Neural cell (in vitro differentiated cells): ENCODE measurements at regions not wholly inside any gene's neighbourhood (a gene's known extent, or its start where the extent isn't known, plus 50 kb on each side); places are given as distances from the start of the nearest gene placed in this dataset.

Experiments
- H2AFZ ChIP-seq: fragments of 200-600, 300-800 bp; sonication (generic), shearing (Covaris generic); 2 replicates; pipeline ENCODE4 v1.6.0; 2014; ENCODE audit warnings: low read depth, mild to moderate bottlenecking, antibody characterized with exemption, low read length, moderate library complexity
- H3F3A ChIP-seq: fragments of 200-600 bp; shearing (Covaris generic); 2 replicates; pipeline ENCODE4 v1.6.1; 2016; ENCODE audit warnings: mild to moderate bottlenecking, moderate library complexity, mixed read lengths, antibody characterized with exemption, low read length; ENCODE audit not compliant: insufficient read depth, poor library complexity, severe bottlenecking
- H3K27ac ChIP-seq: fragments of 200-600, 300-800 bp; sonication (generic), shearing (Covaris generic); 2 replicates; pipeline ENCODE4 v1.5.1; 2014; ENCODE audit warnings: mild to moderate bottlenecking, low read length, moderate library complexity
- H3K27me3 ChIP-seq: fragments of 300-800, 200-600 bp; sonication (generic), shearing (Covaris generic); 2 replicates; pipeline ENCODE4 v1.6.0; 2014; ENCODE audit warnings: mild to moderate bottlenecking, low read depth, low read length, moderate library complexity; ENCODE audit not compliant: insufficient read depth
- H3K36me3 ChIP-seq: fragments of 300-800, 200-600 bp; sonication (generic), shearing (Covaris generic); 2 replicates; pipeline ENCODE4 v1.5.1; 2014; ENCODE audit warnings: mild to moderate bottlenecking, antibody characterized with exemption, low read length, moderate library complexity; ENCODE audit not compliant: insufficient read depth
- H3K4me2 ChIP-seq: fragments of 300-800, 200-600 bp; sonication (generic), shearing (Covaris generic); 2 replicates; pipeline ENCODE4 v1.6.0; 2014; ENCODE audit warnings: mild to moderate bottlenecking, low read length
- H3K4me3 ChIP-seq: fragments of 300-800, 200-600 bp; sonication (generic), shearing (Covaris generic); 2 replicates; pipeline ENCODE4 v1.5.1; 2014; ENCODE audit warnings: mild to moderate bottlenecking, low read length, moderate library complexity
- H3K79me2 ChIP-seq: fragments of 200-600 bp; shearing (Covaris generic); replicated peaks from 2 replicates; pipeline ENCODE4 v1.6.0; 2014; ENCODE audit warnings: mild to moderate bottlenecking, low read length, moderate library complexity; ENCODE audit not compliant: insufficient read depth
- H3K9ac ChIP-seq: fragments of 300-800, 200-600 bp; sonication (generic), shearing (Covaris generic); 2 replicates; pipeline ENCODE4 v1.6.1; 2016; ENCODE audit warnings: mild to moderate bottlenecking, low read length, mixed read lengths
- H3K9me2 ChIP-seq: fragments of 200-600 bp; shearing (Covaris generic); 2 replicates; pipeline ENCODE4 v1.6.1; 2016; ENCODE audit warnings: mild to moderate bottlenecking, low read length, mixed read lengths; ENCODE audit not compliant: insufficient read depth
- H3K9me3 ChIP-seq: fragments of 200-600, 300-800 bp; sonication (generic), shearing (Covaris generic); 2 replicates; pipeline ENCODE4 v1.6.1; 2016; ENCODE audit warnings: mild to moderate bottlenecking, mixed run types, low read length, moderate library complexity, mixed read lengths
- H4K20me1 ChIP-seq: fragments of 200-600 bp; shearing (Covaris generic); 2 replicates; pipeline ENCODE4 v1.6.1; 2016; ENCODE audit warnings: mild to moderate bottlenecking, mixed run types; ENCODE audit not compliant: insufficient read depth
- CTCF ChIP-seq: fragments of 450-650 bp; IDR thresholded peaks from 2 replicates; pipeline ENCODE4 v1.5.1; 2014; ENCODE audit warnings: antibody characterized with exemption, mild to moderate bottlenecking, moderate library complexity; ENCODE audit not compliant: poor library complexity, severe bottlenecking
- EP300 ChIP-seq: fragments of 450-650 bp; conservative IDR thresholded peaks from 2 replicates; pipeline ENCODE4 v1.6.1; 2014; ENCODE audit warnings: antibody characterized with exemption, mild to moderate bottlenecking, moderate library complexity; ENCODE audit not compliant: poor library complexity, severe bottlenecking
- EZH2 ChIP-seq: fragments of 200-600, 300-800 bp; shearing (Covaris generic), sonication (generic); IDR thresholded peaks from 2 replicates; pipeline ENCODE4 v1.6.1; 2014; ENCODE audit warnings: antibody characterized with exemption, low read length, borderline replicate concordance, mild to moderate bottlenecking; ENCODE audit not compliant: insufficient read depth, poor library complexity, severe bottlenecking
- MXI1 ChIP-seq: fragments of 450-650 bp; conservative IDR thresholded peaks from 2 replicates; pipeline ENCODE4 v1.6.1; 2014; ENCODE audit warnings: antibody characterized with exemption, mild to moderate bottlenecking; ENCODE audit not compliant: poor library complexity, severe bottlenecking
- POLR2AphosphoS5 ChIP-seq: IDR thresholded peaks from 2 replicates; pipeline ENCODE4 v1.6.1; 2012
- RAD21 ChIP-seq: fragments of 450-650 bp; conservative IDR thresholded peaks from 2 replicates; pipeline ENCODE4 v1.6.1; 2014; ENCODE audit warnings: antibody characterized with exemption, mild to moderate bottlenecking, moderate library complexity
- SMC3 ChIP-seq: fragments of 450-650 bp; conservative IDR thresholded peaks from 2 replicates; pipeline ENCODE4 v1.6.1; 2014; ENCODE audit warnings: antibody characterized with exemption, mild to moderate bottlenecking, moderate library complexity; ENCODE audit not compliant: poor library complexity
- TAF1 ChIP-seq: IDR thresholded peaks from 2 replicates; pipeline ENCODE4 v1.6.1; 2012; ENCODE audit warnings: low read depth
- TF ChIP-seq, protein P1 (sequence below): IDR thresholded peaks from 2 replicates; pipeline ENCODE4 v1.6.1; 2012; ENCODE audit warnings: borderline replicate concordance

DNA sequence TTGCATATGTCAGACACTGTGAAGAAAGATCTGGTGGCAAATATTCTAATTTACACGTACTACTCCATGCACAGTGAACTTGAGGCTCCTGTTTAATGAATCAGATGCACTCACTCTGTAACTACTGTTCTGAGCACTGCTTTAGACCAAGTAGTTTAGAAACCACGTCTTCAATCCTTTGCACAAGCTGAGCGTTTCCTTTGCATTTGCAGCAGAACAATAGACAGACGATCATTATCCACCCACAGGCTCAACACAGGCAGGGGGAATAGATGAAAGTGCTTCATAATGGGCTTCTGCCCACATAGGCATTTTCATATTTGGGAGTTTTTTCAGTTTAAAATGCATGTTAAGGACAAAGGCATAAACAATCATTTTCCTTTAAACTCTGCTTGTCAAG, 423.3 kb upstream of the ADAMTS16 start:
- Histone ChIP-seq H3K9me3 (no peaks in the 10 kb centered on the region), H4K20me1 (no peaks in the 10 kb centered on the region), H3K9ac (no peak overlapping the region), H2AFZ (no peak overlapping the region), H3K79me2 (no peaks in the 10 kb centered on the region), H3K4me2 (peak overlapping the region; percentile 4), H3K9me2 (no peaks in the 10 kb centered on the region), H3K27me3 (no peaks in the 10 kb centered on the region), H3K27ac (no peak overlapping the region), H3K4me3 (no peak overlapping the region), H3K36me3 (no peaks in the 10 kb centered on the region), H3F3A (no peaks in the 10 kb centered on the region)
- TF ChIP-seq RAD21 (no peak), EZH2 (no peak), POLR2AphosphoS5 (no peak), TAF1 (no peak), EP300 (no peak), MXI1 (no peak), SMC3 (no peak), CTCF (no peak)
- TF ChIP-seq, protein P1, sequence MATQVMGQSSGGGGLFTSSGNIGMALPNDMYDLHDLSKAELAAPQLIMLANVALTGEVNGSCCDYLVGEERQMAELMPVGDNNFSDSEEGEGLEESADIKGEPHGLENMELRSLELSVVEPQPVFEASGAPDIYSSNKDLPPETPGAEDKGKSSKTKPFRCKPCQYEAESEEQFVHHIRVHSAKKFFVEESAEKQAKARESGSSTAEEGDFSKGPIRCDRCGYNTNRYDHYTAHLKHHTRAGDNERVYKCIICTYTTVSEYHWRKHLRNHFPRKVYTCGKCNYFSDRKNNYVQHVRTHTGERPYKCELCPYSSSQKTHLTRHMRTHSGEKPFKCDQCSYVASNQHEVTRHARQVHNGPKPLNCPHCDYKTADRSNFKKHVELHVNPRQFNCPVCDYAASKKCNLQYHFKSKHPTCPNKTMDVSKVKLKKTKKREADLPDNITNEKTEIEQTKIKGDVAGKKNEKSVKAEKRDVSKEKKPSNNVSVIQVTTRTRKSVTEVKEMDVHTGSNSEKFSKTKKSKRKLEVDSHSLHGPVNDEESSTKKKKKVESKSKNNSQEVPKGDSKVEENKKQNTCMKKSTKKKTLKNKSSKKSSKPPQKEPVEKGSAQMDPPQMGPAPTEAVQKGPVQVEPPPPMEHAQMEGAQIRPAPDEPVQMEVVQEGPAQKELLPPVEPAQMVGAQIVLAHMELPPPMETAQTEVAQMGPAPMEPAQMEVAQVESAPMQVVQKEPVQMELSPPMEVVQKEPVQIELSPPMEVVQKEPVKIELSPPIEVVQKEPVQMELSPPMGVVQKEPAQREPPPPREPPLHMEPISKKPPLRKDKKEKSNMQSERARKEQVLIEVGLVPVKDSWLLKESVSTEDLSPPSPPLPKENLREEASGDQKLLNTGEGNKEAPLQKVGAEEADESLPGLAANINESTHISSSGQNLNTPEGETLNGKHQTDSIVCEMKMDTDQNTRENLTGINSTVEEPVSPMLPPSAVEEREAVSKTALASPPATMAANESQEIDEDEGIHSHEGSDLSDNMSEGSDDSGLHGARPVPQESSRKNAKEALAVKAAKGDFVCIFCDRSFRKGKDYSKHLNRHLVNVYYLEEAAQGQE: no peak

DNA sequence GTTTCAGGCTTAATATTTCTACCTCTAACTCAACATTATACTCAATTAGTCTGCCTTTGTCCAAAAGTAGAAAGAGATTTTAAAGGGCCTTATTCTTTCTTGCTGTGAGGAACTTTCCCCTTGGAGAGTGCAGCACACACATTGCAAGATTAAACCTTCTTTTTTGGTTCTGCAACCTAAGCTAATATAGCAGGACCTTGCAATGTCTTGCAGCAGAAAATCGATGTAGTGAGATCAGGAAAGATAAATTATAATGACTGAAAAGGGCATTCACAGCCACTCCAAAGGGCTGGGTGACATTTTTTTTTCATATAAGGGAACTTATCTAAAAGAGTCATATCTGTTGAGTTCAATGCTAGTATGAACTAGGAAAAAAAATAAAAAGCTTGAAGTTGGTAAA, 422.7 kb upstream of the ADAMTS16 start:
- Histone ChIP-seq H3K4me3 (no peak overlapping the region), H3K4me2 (no peak overlapping the region), H3K9me3 (no peaks in the 10 kb centered on the region), H3K27ac (no peak overlapping the region), H3K9ac (no peak overlapping the region), H3K36me3 (no peaks in the 10 kb centered on the region), H4K20me1 (no peaks in the 10 kb centered on the region), H3K27me3 (no peaks in the 10 kb centered on the region), H2AFZ (no peak overlapping the region), H3F3A (no peaks in the 10 kb centered on the region), H3K79me2 (no peaks in the 10 kb centered on the region), H3K9me2 (no peaks in the 10 kb centered on the region)
- TF ChIP-seq, protein P1: no peak
- TF ChIP-seq POLR2AphosphoS5 (no peak), EZH2 (no peak), TAF1 (no peak), MXI1 (no peak), SMC3 (no peak), EP300 (no peak), RAD21 (no peak), CTCF (no peak)
